Fibroblast of the aortic adventitia (primary cell): ENCODE measurements at regions not wholly inside any gene's neighbourhood (a gene's known extent, or its start where the extent isn't known, plus 50 kb on each side); places are given as distances from the start of the nearest gene placed in this dataset.
"Not testable (repeated sequence)": the region's sequence is repeated elsewhere in the genome, so short reads cannot be mapped to it uniquely, and the experiment has no call there.

Experiments
- DNase-seq: peaks from one replicate; pipeline ENCODE4 v3.0.0-alpha.2; 2010; ENCODE audit warnings: low read depth
- H3K4me3 ChIP-seq: 2 replicates; pipeline ENCODE4 v1.5.1; 2011; ENCODE audit warnings: low read depth, mild to moderate bottlenecking, control low read depth, low read length, moderate library complexity
- TF ChIP-seq, protein P1 (sequence below): IDR thresholded peaks from 2 replicates; pipeline ENCODE4 v1.5.1; 2011; ENCODE audit warnings: mild to moderate bottlenecking, low read length, control low read depth, inconsistent platforms; ENCODE audit not compliant: insufficient read depth

DNA sequence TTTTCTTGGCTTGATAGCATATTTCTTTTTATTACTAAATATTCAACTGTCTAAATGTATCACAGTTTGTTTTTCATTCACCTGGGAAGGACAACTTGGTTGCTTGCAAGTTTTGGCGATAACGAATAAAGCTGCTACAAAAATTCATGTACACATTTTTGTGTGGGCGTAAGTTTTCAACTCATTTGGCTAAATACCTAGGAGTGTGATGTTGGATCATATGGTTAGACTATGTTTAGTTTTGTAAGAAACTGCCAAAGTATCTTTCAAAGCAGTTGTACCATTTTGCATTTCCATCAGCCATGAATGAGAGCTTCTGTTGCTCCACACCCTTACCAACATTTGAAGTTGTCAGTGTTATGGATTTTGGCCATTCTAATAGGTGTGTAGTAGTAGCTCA lies 428.0 kb downstream of the ACTL7B start:
- no peak for DNase-seq
- TF ChIP-seq, protein P1, sequence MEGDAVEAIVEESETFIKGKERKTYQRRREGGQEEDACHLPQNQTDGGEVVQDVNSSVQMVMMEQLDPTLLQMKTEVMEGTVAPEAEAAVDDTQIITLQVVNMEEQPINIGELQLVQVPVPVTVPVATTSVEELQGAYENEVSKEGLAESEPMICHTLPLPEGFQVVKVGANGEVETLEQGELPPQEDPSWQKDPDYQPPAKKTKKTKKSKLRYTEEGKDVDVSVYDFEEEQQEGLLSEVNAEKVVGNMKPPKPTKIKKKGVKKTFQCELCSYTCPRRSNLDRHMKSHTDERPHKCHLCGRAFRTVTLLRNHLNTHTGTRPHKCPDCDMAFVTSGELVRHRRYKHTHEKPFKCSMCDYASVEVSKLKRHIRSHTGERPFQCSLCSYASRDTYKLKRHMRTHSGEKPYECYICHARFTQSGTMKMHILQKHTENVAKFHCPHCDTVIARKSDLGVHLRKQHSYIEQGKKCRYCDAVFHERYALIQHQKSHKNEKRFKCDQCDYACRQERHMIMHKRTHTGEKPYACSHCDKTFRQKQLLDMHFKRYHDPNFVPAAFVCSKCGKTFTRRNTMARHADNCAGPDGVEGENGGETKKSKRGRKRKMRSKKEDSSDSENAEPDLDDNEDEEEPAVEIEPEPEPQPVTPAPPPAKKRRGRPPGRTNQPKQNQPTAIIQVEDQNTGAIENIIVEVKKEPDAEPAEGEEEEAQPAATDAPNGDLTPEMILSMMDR: no peak
- no peak overlapping the region for H3K4me3 ChIP-seq

DNA sequence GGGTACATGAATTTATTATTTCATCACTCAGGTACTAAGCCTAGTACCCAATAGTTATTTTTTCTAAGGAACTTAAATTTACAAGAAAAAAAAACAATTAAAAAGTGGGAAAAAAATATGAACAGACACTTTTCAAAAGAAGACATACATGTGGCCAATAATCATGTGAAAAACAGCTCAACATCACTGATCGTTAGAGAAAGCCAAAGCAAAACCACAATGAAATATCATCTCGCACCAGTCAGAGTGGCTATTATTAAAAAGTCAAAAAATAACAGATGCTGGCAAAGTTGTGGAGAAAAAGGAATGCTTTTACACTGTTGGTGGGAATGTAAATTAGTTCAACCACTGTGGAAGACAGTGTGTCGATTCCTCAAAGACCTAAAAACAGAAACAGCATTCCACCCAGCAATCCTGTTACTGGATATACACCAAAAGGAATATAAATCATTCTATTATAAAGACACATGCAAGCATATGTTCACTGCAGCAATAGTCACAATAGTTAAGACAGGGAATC lies 429.3 kb downstream of the ACTL7B start:
- DNase-seq, H3K4me3 ChIP-seq: not testable (repeated sequence)

DNA sequence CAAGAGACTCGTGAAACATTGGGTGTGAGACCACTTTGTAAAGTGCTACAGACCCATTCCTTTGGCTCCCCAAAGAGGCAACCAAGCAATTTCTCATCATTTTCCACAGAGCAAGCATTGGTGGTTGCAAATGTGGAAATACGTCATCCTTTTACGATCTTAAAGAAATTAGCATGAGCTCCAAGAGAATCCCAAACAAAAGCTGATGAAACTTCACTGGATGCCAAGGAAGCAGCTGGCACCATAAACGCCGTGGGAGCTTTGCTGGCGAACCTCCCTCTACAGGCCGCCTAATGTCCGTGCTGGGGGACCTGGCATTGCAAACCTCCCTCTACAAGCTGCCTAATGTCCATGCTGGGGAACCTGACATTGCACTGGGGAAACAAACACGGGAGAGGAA lies 432.4 kb downstream of the ACTL7B start:
- H3K4me3 ChIP-seq: no peak overlapping the region
- no peak for DNase-seq
- TF ChIP-seq, protein P1: no peak

DNA sequence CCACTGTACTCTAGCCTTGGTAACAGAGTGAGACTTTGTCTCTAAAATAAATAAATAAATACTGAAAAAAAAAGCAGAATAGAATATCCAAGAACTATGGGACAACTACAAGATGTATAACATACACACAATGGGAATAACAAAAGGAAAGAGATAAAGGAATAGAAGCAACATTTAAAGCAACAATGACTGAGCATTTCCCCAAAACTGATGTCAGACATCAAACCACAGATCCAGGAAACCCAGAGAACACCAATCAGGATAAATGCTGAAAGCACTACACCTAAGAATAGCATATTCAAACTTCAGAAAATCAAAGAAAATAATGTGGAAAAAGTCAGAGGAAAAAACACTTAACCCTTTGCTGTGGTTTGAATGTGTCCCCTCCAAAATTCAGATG lies 436.4 kb downstream of the ACTL7B start:
- no peak for DNase-seq
- H3K4me3 ChIP-seq: no peak overlapping the region
- TF ChIP-seq, protein P1: no peak

DNA sequence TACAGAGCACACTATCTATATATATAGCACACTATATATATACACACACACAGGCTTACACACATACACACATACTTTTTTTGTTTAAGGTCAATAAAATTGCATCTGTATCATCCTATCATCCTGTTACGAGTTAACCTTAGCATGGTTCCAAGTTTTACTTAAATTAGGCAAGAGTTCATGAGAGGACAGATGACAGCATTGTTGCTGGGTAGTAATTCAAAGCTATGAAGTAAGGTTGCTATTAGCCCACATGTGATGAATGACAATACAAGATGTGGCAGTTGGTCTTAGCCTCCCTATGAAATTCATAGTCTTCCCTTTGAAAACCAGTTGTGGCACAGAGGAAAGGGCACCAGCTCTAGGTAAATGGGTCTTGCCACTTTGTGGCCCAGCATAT lies 438.1 kb downstream of the ACTL7B start:
- H3K4me3 ChIP-seq: no peak overlapping the region
- DNase-seq: no peak
- TF ChIP-seq, protein P1: no peak

DNA sequence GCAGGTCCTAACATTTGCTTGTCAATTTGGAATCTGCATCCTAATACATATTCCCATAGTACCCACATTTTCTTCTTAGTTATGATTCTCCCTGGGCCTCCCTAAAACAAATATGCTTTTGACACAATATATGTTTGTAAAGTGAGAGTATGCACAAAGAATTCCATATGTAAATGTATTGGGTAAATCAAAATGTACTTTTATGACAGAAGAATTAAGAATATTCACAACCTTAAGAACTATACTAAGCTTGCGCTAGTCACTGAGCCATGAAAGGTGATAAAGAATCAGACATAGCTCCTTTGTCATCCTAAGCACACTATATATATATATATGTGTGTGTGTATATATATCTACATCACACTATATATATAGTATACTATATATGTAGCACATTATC lies 438.5 kb downstream of the ACTL7B start:
- no peak overlapping the region for H3K4me3 ChIP-seq
- TF ChIP-seq, protein P1: no peak
- DNase-seq: no peak

DNA sequence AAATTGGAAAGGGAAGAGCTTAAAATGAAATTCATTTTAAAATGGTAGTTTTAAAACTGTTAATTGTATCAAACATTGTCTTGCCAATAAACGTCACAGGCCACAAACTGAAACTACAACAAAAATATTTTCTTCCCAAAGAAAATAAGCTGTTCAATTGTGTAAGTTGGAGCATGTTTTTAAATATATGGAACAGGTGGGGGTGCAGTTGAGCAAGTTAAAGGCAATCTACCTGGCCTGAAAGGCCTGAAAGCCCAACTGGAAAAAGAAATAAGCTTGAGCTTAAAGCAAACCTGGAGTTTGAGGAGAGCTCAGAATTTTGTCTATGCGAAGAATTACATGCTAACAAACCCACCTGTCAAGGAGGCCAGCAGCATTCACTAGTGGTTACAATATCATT lies 439.5 kb downstream of the ACTL7B start:
- peak; percentile 40 for DNase-seq
- H3K4me3 ChIP-seq: no peak overlapping the region
- TF ChIP-seq, protein P1: peak; percentile 5
